Epithelial cell of esophagus (primary cell): ENCODE measurements at regions not wholly inside any gene's neighbourhood (a gene's known extent, or its start where the extent isn't known, plus 50 kb on each side); places are given as distances from the start of the nearest gene placed in this dataset.

Experiments used
- DNase-seq: peaks from one replicate; pipeline ENCODE4 v3.0.0; 2010; ENCODE audit warnings: low read depth
- H3K4me3 ChIP-seq: 2 replicates; pipeline ENCODE4 v1.5.1; 2011; ENCODE audit warnings: mild to moderate bottlenecking, low read length, control low read depth
- CTCF ChIP-seq: IDR thresholded peaks from 2 replicates; pipeline ENCODE4 v1.5.1; 2011; ENCODE audit warnings: low read depth, mild to moderate bottlenecking, low read length, control low read depth, inconsistent platforms; ENCODE audit not compliant: insufficient read depth; ENCODE audit errors: missing control alignments

GRCh38 chr2:238787501-238787900, 60.4 kb upstream of the TWIST2 start:
- TF ChIP-seq CTCF, result no peak
- no peak for DNase-seq
- no peak overlapping the region for H3K4me3 ChIP-seq

GRCh38 chr2:238789317-238789806, 58.5 kb upstream of the TWIST2 start:
- no peak for DNase-seq
- H3K4me3 ChIP-seq, result no peak overlapping the region
- TF ChIP-seq CTCF, result no peak

GRCh38 chr2:238790126-238790832, 57.6 kb upstream of the TWIST2 start:
- no peak for TF ChIP-seq CTCF
- no peak for DNase-seq
- H3K4me3 ChIP-seq, result no peak overlapping the region

- no peak for TF ChIP-seq CTCF
- no peak overlapping the region for H3K4me3 ChIP-seq
- no peak for DNase-seq
These were observed 57.1 kb upstream of the TWIST2 start for GRCh38 chr2:238790833-238791230.

- no peak for DNase-seq
- H3K4me3 ChIP-seq, result no peak overlapping the region
- TF ChIP-seq CTCF, result no peak
These were observed 56.5 kb upstream of the TWIST2 start for GRCh38 chr2:238791354-238791753.

- no peak for TF ChIP-seq CTCF
- no peak overlapping the region for H3K4me3 ChIP-seq
- DNase-seq, result no peak
These were observed 54.6 kb upstream of the TWIST2 start for GRCh38 chr2:238793306-238793705.
